ENCODE measurements at regions not wholly inside any gene's neighbourhood (a gene's known extent, or its start where the extent isn't known, plus 50 kb on each side); places are given as distances from the start of the nearest gene placed in this dataset.

GRCh38 chr10:108848046-108848445, 1075.3 kb downstream of the XPNPEP1 start:
- Histone ChIP-seq H4K20me1 (ENCODE audit: insufficient read depth) (no peaks in the 10 kb centered on the region), H2AFZ (ENCODE audit: low read depth, low read length) (no peak overlapping the region), H3K27ac (ENCODE audit: low read length) (no peak overlapping the region), H3K4me2 (ENCODE audit: low read length) (no peak overlapping the region), H3K36me3 (ENCODE audit: insufficient read depth, low read length) (no peaks in the 10 kb centered on the region), H3K79me2 (replicated peaks; ENCODE audit: insufficient read depth, low read length) (no peaks in the 10 kb centered on the region), H3K9ac (ENCODE audit: low read length) (no peak overlapping the region), H3F3A (ENCODE audit: insufficient read depth, low read length, poor library complexity, severe bottlenecking) (no peaks in the 10 kb centered on the region), H3K4me3 (ENCODE audit: low read length) (no peak overlapping the region), H3K9me2 (ENCODE audit: insufficient read depth, low read length) (no peaks in the 10 kb centered on the region), H3K9me3 (ENCODE audit: low read length) (no peaks in the 10 kb centered on the region), H3K27me3 (ENCODE audit: insufficient read depth, low read depth, low read length) (no peaks in the 10 kb centered on the region)
- TF ChIP-seq RAD21 (conservative IDR thresholded peaks at IDR 0.05) (no peak), CTCF (IDR thresholded peaks at IDR 0.05; ENCODE audit: poor library complexity, severe bottlenecking) (no peak), POLR2AphosphoS5 (IDR thresholded peaks at IDR 0.05) (no peak), EZH2 (IDR thresholded peaks at IDR 0.05; ENCODE audit: borderline replicate concordance, insufficient read depth, low read length, poor library complexity, severe bottlenecking) (no peak), SMC3 (conservative IDR thresholded peaks at IDR 0.05; ENCODE audit: poor library complexity) (no peak), EP300 (conservative IDR thresholded peaks at IDR 0.05; ENCODE audit: poor library complexity, severe bottlenecking) (no peak), REST (IDR thresholded peaks at IDR 0.05; ENCODE audit: borderline replicate concordance) (no peak), MXI1 (conservative IDR thresholded peaks at IDR 0.05; ENCODE audit: poor library complexity, severe bottlenecking) (no peak), TAF1 (IDR thresholded peaks at IDR 0.05; ENCODE audit: low read depth) (no peak)

- no peaks in the 10 kb centered on the region for H3K36me3 ChIP-seq (ENCODE audit: insufficient read depth, low read length)
- H3K79me2 ChIP-seq (replicated peaks; ENCODE audit: insufficient read depth, low read length) = no peaks in the 10 kb centered on the region
- no peaks in the 10 kb centered on the region for H3K9me3 ChIP-seq (ENCODE audit: low read length)
- no peaks in the 10 kb centered on the region for H4K20me1 ChIP-seq (ENCODE audit: insufficient read depth)
- H3K9me2 ChIP-seq (ENCODE audit: insufficient read depth, low read length) = no peaks in the 10 kb centered on the region
- H3K9ac ChIP-seq (ENCODE audit: low read length) = no peak overlapping the region
- no peak overlapping the region for H3K4me2 ChIP-seq (ENCODE audit: low read length)
- no peak overlapping the region for H3K4me3 ChIP-seq (ENCODE audit: low read length)
- H2AFZ ChIP-seq (ENCODE audit: low read depth, low read length) = no peak overlapping the region
- H3K27me3 ChIP-seq (ENCODE audit: insufficient read depth, low read depth, low read length) = no peaks in the 10 kb centered on the region
- H3F3A ChIP-seq (ENCODE audit: insufficient read depth, low read length, poor library complexity, severe bottlenecking) = no peaks in the 10 kb centered on the region
- no peak overlapping the region for H3K27ac ChIP-seq (ENCODE audit: low read length)
- TF ChIP-seq TAF1 (IDR thresholded peaks at IDR 0.05; ENCODE audit: low read depth) = no peak
- no peak for TF ChIP-seq RAD21 (conservative IDR thresholded peaks at IDR 0.05)
- TF ChIP-seq EZH2 (IDR thresholded peaks at IDR 0.05; ENCODE audit: borderline replicate concordance, insufficient read depth, low read length, poor library complexity, severe bottlenecking) = no peak
Observed at GRCh38 chr10:108840944-108841343, 1082.4 kb downstream of the XPNPEP1 start.

- H3K79me2 ChIP-seq (replicated peaks; ENCODE audit: insufficient read depth, low read length) = no peaks in the 10 kb centered on the region
- H3K9me3 ChIP-seq (ENCODE audit: low read length) = no peaks in the 10 kb centered on the region
- H3K27ac ChIP-seq (ENCODE audit: low read length) = no peak overlapping the region
- H2AFZ ChIP-seq (ENCODE audit: low read depth, low read length) = no peak overlapping the region
- no peak overlapping the region for H3K4me3 ChIP-seq (ENCODE audit: low read length)
- no peaks in the 10 kb centered on the region for H3K27me3 ChIP-seq (ENCODE audit: insufficient read depth, low read depth, low read length)
- no peaks in the 10 kb centered on the region for H3F3A ChIP-seq (ENCODE audit: insufficient read depth, low read length, poor library complexity, severe bottlenecking)
- H3K4me2 ChIP-seq (ENCODE audit: low read length) = no peak overlapping the region
- no peaks in the 10 kb centered on the region for H3K9me2 ChIP-seq (ENCODE audit: insufficient read depth, low read length)
- no peaks in the 10 kb centered on the region for H4K20me1 ChIP-seq (ENCODE audit: insufficient read depth)
- H3K36me3 ChIP-seq (ENCODE audit: insufficient read depth, low read length) = no peaks in the 10 kb centered on the region
- TF ChIP-seq CTCF (IDR thresholded peaks at IDR 0.05; ENCODE audit: poor library complexity, severe bottlenecking) = no peak
- TF ChIP-seq EP300 (conservative IDR thresholded peaks at IDR 0.05; ENCODE audit: poor library complexity, severe bottlenecking) = no peak
- H3K9ac ChIP-seq (ENCODE audit: low read length) = no peak overlapping the region
Observed at GRCh38 chr10:108836362-108836761, 1086.9 kb downstream of the XPNPEP1 start.
